ENCODE measurements at regions not wholly inside any gene's neighbourhood (a gene's known extent, or its start where the extent isn't known, plus 50 kb on each side); places are given as distances from the start of the nearest gene placed in this dataset.
"Not testable (repeated sequence)": the region's sequence is repeated elsewhere in the genome, so short reads cannot be mapped to it uniquely, and the experiment has no call there.

DNA sequence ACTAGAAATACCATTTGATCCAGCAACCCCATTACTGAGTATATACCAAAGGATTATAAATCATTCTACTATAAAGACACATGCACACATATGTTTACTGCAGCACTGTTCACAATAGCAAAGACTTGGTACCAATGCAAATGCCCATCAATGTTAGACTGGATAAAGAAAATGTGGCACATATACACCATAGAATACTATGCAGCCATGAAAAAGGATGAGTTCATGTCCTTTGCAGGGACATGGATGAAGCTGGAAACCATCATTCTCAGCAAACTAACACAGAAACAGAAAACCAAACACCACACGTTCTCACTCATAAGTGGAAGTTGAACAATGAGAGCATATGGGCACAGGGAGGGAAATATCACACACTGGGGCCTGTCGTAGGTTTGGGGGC lies 106.0 kb downstream of the SPATA18 start:
- not testable (repeated sequence) for DNase-seq

DNA sequence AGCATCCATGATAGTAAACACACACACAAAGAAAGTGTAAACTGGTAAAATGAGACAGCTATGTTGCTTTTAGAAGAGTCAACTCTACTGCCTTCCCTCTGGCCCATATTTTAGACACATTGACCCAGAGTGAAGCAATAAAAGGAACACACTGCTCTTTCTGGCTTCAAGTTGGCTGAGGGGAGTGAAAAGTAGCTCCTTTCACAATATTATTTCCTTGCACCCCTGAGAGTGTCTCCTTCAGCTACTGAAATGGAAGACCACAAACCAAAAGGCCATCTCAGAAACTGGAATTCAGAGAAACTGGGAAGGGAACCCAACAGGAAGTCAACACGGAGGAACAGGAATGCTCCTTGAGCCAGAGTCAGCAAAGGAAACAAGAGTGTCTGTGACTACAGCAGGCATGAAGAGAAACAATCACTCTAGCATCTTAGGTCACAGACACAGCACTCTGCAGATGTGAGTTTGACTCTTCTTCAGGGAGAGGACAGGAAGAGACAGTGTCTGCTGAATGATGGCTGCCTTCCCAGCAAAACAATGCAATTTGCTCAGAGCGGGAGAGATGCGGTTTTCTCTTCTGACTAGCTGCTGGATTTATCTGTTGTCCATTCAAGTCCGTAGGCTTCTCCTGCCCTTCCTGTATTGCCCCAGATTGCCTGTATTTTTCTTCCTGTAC lies 106.7 kb downstream of the SPATA18 start:
- no peak for DNase-seq

DNA sequence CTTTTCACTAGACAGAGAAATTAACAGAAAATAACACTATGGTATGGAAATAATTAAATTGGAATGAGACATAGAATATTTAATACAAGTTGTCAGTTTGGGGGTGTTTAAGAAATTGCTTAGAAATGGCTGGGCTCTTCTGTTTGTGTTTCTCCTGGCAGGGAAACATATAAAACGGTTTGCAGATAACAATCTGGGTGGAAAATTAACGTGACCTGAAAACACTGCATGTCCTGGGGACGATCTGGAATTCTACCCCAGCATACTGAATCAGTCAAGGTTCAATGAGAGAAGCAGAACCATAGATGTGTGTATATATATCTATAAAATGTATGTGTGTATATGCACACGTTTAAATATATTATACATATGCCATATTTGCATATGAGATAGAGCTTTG lies 109.8 kb downstream of the SPATA18 start:
- DNase-seq: no peak

DNA sequence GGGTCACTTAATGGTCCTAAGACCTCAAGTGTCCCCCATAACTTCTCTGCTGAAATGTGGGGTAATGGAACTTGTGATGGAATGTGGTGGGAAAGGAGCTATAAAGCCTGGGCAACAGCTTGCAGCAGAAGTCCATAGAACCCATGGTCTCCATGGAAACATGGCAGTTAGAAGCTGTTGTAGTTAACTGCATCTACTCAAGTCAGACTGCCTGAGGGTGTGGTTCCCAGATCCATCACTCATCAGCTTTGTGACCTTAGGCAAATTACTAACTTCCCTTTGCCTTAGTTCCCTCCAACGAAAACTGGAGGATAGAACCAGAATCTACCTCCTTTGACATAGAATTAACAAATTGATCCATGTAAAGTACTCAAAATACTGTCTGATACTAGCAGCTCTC lies 113.0 kb downstream of the SPATA18 start:
- DNase-seq: no peak

DNA sequence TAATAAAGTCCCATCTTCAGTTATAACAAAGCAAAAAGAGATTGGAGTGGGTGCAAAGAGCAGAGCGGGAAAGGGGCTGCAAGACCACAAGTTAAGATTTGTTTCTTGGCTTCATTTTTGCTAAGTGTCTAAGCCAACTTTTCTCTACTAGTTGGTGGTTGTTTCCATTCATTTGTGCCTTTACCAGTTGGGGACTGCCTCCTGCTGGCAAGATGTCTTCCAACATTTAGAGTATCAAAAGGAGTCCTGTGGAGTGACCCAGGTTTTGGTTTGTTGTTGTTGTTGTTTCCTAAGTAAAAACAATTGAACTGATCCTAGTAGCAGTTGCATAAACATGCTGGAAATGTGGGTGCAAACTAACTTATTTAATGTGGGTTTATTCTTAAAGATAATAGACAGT lies 121.1 kb downstream of the SPATA18 start:
- no peak for DNase-seq

DNA sequence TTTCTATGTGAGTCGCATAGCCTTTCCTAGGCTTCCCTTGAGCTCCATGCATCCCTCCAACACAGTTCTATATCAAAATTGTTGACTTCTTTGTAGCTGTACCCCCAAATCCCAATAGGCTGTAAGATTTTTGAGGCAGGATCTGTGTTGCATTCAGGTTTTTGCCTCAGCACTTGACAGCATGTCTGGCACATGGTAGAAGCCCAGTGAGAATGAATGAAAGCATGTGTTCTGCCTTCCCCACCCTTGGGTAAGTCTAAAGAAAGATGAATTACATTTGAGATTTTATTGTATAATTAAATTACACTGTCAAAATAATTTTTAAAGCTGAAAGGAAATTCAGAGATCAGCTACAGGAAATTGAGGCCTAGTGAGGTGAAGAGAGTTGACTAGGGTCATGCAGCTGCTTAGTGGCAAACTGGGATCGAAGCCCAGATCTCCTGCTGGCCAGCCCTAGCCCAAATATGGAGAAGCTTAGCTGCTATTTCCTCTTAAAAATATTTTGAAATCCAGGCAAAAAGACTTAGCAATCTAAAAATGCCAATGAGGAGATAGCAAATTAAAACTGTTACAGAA lies 122.5 kb downstream of the SPATA18 start:
- no peak for DNase-seq

DNA sequence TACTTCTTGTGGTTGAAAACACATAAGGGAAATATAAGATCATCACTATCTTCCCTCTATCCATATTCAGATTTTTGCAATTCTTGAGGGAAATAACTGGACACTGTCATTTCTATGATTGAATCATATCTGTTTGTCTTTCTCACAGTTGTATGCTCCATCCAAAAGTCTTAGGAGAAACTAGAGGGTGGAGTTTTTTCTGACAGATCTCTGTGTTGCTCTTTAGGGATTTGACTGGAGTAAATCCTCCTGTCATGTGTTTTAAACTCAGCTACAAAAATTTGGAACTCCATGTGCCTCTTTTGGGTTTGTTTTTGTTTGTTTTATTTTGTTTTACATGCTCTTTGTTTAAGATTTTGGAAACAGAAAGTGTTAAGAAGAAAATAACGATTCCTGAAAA lies 136.5 kb downstream of the SPATA18 start:
- DNase-seq: no peak

DNA sequence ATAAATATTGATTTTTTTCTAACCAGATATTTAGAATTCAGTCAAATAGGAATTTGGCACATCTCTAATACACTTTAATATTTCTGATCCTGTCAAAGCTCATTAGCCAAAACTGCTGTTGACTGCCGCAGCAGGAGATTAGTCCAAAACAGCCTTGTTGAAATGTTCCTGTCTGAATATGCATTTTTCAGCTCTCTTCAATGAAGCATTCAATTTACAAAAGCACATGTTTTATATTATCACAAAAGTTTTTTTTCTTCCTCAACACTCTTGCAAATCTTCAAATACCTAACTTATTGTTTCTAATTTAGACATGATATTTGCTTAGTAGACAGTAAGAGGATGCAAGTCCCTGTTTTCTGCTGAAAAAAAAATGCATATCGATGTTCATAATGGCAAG lies 140.9 kb downstream of the SPATA18 start:
- no peak for DNase-seq

DNA sequence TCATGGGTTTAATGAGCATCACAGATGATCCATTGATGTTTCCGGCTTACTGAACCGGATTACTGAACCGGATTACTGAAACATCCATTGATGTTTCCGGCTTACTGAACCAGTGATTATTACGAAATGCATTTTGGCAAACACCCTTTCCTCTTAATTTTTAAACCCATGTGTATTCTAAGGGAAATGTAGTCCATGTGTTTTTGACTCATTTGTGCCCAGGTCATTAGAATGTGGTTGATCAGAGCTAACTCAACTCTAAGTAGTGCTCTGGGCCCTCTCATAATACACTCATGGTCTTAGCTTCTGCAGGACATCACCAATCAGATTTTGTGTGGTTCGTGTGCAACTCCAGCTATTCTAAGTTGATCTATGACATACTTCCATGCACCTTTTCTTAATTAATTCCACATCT lies 141.6 kb downstream of the SPATA18 start:
- no peak for DNase-seq

DNA sequence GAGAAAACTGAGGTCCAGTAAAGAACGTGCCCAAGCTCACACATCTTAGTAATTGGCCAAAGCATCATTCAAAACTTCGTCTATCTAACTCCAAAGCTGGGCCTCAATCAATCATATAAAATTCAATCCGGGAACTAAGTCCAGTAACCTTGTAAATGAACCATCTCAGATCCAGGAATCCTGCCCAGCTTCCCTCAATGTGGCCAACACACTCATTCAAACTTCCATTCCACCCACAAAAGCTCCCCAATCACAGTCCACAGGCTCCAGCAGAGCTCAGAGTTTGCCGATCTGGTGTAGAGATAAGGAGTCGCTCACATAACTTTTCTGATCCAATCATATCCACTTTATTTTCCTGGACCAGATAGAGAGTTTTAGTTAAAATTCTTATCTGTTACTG lies 144.8 kb downstream of the SPATA18 start:
- DNase-seq: no peak

DNA sequence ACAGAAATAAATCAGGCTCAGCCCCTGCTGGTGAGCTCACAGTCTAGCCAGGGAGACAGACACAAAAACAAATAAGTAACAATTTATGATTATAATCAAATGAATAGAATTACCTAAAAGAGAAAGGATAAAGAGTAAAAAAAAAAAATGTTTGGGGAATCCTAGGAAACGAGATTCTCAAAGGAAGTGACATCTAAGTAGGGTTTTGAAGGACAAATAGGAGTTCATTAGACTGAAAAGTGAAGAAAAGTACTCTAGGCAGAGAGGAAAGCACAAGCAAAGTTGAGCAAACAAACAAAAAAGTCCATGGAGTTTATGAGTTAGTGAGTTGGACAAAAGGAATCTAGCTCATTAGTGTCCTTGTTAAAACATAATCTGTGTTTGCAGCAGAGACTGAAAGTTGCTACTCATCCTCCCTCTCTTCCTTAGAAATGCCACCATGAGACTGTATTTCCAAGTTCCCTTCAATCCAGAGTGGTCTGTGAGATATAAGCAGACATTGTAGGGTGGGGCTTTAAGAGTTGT lies 145.6 kb downstream of the SPATA18 start:
- no peak for DNase-seq

DNA sequence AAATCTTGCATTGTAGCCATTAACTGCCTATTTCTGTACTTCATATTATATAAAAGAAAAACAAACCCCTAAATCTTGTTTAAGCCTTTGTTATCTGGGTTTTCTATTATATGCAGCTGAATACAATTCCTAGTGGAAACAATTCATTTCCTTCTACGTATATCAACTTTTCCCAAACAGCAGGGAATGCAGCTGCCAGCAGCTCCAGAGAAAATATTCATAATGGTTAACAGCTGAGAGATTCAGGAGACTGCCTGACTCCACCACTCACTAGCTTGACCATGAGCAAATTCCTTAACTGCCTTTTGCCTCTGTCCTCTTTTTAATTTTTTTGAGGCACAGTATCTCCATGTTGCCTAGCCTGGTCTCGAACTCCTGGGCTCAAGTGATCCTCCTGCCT lies 146.2 kb downstream of the SPATA18 start:
- no peak for DNase-seq

DNA sequence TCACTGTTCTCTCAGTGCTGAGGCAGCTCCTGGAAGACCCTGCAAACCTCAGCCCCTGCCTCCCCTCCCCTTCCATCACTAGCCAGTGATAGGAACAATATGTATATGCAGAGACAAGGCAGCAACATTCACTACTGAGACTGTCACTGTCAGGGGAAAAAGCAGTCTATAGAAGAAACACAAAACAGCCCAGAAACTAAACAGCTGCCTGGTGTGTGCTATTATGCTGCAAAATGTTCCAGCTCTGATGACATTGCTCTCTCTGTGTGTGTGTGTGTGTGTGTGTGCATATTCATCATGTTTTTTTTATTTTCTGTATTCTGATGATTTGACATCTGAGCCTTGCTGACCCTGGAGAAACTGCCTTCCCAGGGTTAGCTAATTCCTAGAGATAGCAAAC lies 147.2 kb downstream of the SPATA18 start:
- DNase-seq: no peak

DNA sequence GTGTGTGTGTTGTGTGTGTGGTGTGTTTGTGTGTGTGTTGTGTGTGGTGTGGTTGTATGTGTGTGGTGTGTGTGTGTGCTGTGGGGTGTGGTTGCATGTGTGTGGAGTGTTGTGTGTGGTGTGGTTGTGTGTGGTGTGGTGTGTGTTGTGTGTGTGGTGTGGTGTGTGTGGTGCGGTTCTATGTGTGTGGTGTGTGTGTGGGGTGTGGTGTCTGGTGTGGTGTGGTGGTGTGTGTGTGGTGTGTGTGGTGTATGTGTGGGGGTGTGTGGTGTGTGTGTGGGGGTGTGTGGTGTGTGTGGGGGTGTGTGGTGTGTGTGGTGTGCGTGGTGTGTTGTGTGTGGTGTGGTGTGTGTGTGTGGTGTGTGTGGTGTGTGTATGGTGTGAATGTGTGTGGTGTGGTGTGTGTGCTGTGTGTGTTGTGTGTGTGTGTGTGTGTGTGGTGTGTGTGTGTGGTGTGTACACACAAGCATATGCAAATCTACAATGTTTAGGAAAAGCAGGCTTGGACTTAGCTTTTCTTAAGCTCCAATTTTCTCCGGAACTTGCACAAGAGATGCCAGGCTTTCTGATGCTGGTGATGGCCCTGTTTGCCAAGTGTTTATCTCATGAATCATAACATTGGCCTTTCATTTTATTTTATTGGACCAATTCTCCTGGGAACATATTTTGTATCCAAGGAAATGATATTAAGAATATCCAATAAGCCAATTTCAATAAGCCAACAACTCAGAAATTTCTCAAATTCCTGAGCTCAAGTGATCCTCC lies 148.7 kb downstream of the SPATA18 start:
- DNase-seq: no peak

DNA sequence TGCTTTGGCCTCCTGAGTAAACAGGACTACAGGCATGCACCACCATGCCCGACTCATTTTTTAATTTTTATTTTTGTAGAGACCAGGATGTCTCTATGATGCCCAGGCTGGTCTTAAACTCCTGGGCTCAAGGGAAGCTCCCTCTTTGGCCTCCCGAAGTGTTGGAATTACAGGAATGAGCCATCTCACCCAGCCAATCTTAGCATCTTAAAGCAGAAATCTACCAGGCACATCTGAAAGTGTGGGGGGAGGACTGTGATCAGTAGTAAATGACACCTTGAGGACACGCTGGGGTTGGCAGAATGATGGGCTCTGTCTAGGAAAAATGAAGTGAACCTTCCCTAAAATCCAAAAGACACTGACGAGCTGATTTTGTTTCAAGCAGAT lies 149.2 kb downstream of the SPATA18 start:
- no peak for DNase-seq

DNA sequence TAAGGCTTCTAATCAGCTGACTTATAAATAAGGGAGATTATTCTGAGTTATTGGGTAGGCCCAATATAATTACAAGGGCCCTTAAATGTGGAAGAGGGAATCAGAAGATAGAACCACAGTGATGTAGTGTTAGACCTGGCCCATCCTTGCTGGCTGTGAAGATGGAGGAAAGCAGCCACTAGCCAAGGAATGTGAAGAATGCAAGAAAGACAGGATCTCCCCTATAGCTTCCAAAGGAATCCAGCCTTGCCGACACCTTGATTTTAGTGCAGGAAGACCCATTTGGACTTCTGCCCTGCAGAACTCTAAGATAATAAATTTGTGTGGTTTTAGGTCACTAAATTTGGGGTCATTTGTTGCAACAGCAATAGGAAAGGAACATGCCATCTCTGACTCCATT lies 150.6 kb downstream of the SPATA18 start:
- DNase-seq: no peak

DNA sequence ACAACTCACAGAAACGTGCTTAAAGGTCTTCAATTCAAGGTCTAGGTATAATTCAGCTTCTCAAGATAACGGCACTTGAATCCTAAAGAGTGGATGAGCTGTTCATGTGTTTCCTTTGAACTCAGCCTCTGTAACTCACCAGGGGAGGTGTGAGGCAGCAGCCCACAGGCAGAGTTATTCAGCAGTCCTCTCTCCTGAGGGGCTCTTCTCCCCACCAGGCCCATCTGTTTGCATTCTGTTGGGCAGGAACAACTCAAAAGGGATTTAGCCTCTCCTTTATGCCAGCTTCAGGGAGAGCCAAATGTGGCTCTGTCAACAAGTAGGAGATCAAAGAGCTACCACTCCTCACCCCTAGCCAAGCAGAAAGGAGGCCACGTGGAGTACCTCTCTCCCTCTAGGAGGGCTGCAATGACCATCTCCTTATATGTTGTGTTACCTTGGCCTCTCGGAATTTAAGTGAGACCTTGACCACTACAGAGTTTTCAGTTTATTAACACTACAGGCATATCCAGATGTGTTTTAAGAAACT lies 151.2 kb downstream of the SPATA18 start:
- DNase-seq: no peak

DNA sequence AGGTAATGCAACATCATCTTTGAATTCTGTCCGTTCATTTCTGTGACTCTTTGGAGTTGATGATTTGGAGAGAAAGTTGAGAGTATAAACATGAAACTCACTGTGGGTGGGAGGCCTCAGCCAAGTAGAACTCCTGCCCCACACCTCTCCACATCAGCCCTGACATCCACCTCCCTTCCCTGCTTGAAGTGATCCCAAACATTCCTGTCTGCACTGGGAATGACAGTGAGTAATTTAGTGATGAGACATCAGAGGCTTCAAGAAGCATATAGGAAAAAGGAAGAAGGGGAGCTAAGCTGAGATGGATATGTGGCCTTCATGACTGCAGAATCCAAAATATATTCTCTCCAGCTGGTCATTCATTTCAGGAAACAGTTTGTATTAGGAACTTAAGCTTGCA lies 151.8 kb downstream of the SPATA18 start:
- no peak for DNase-seq

DNA sequence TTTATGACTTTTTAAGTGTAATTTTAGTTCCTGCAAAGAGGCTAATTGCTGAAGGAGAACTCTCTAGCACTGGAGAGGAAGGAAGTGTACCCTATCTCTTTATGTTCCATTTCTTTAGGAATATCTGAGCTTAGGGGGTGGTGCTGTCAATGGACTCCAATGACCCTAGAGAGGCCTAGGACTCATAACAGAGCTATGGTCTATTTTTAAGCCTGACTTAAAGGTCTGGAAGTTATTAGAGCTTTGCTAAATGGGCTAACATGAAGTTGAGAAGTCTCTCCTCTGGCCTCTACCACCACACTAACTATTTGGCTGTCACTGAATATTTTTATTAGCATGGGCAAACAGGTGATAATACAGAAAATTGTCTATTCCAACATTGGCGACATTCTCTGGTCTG lies 152.2 kb downstream of the SPATA18 start:
- no peak for DNase-seq

DNA sequence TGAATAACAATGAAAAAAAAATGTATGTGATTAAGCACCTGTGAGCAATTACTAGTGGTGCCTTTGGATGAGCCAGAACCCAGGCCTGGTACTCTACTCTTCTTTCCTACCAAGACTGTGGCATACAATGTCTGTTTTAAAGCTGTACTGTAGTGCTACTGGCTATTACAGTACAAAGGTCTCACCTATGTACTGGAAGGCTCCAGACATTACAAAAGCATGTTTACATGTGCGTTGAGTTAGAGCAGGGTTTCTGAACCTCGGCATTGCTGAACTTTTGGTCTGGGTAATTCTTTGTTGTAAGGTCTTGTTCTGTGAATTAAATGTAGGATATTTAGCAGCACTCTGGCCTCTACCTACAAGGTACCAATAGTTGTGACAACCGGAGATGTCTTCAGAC lies 153.8 kb downstream of the SPATA18 start:
- DNase-seq: no peak

DNA sequence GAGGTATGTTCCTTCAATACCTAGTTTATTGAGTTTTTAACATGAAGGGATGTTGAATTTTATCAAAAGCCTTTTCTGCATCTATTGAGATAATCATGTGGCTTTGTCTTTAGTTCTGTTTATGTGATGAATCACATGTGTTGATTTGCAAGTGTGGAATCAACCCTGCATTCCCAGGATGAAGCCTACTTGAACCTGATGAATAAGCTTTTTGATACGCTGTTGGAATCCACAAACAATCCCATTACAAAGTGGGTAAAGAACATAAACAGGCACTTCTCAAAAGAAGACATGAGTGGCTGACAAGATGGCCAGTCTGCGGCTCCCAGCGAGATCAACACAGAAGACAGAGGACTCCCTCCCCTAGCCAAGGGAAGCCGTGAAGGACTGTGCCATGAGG lies 156.0 kb downstream of the SPATA18 start:
- not testable (repeated sequence) for DNase-seq

DNA sequence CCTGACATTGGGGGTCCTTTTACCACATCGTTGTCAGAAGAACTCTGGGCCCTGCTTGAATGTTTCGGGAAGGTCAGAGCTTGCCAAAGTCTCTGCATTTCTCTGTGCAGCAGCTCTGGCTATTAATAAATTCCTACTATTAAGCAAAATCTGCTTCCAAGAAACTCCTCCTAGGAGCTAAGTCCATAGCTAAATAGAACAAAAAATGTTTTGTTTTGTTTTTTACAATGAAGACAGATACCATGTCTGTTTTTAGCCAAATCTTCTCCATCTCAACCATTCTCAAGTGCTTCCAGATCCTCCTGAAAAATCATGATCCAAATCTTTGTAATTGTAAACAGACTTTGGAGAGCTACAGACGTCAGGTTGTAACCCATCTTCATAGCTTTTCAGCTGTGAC lies 161.6 kb downstream of the SPATA18 start:
- DNase-seq: no peak

DNA sequence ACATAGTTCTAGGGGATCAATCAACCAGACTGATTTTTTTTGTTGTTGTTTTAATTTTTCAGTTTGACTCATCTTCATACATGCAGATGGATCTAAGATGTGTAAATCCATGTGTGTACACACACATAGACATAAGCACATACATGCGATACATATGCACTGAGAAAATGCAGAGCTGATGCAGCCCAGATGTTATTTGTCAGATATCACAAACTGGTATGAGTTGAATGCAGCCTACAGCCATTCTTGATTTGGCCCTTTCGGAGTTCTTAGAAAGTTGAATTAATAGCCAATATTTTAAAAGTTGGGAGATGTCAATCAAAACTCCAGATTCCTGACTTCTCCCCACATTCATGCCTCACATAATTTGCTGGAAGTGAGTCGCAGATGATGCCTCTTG lies 180.4 kb downstream of the SPATA18 start:
- DNase-seq: no peak
